Cardiac fibroblast (primary cell): ENCODE measurements at regions not wholly inside any gene's neighbourhood (a gene's known extent, or its start where the extent isn't known, plus 50 kb on each side); places are given as distances from the start of the nearest gene placed in this dataset.

Experiments used
- DNase-seq, 2 donors: peaks; one replicate each; pipeline versions ENCODE4 v3.0.0 to v3.0.0-alpha.2; 2010; ENCODE audit warnings: low read depth in 2 of 2
- H3K4me3 ChIP-seq, 2 donors: replicated peaks in 1 of 2; 1 replicate in 1 of 2; 2 replicates in 1 of 2; pipeline ENCODE4 v1.5.1; 2011; ENCODE audit warnings: low read depth in 2 of 2, low read length in 2 of 2, mild to moderate bottlenecking in 2 of 2, moderate library complexity in 1 of 2
- TF ChIP-seq, protein P1 (sequence below): IDR thresholded peaks from one replicate; pipeline ENCODE4 v1.5.1; 2011; ENCODE audit warnings: low read depth, mild to moderate bottlenecking, low read length, inconsistent platforms

DNA sequence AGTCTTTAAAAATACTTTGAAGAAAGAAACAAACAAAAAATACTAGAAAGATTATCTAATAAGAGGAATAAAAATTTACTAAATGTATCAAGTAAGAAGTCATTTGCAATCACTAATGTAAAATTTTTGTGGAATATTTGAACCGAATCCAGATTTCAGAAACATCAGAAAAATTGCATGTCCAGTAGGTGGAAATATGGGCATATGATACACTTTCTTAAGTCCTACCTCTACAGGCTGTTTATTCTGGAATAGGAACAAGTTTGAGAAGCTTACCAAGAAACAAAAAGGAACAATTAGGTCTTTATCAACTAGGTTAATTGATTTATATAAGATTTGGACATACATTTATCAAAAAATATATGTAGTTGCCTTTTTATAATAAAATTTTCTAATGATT, 292.9 kb upstream of the ROBO1 start:
- no peak overlapping the region for H3K4me3 ChIP-seq
- TF ChIP-seq, protein P1, sequence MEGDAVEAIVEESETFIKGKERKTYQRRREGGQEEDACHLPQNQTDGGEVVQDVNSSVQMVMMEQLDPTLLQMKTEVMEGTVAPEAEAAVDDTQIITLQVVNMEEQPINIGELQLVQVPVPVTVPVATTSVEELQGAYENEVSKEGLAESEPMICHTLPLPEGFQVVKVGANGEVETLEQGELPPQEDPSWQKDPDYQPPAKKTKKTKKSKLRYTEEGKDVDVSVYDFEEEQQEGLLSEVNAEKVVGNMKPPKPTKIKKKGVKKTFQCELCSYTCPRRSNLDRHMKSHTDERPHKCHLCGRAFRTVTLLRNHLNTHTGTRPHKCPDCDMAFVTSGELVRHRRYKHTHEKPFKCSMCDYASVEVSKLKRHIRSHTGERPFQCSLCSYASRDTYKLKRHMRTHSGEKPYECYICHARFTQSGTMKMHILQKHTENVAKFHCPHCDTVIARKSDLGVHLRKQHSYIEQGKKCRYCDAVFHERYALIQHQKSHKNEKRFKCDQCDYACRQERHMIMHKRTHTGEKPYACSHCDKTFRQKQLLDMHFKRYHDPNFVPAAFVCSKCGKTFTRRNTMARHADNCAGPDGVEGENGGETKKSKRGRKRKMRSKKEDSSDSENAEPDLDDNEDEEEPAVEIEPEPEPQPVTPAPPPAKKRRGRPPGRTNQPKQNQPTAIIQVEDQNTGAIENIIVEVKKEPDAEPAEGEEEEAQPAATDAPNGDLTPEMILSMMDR = no peak
- peak; percentile 24 to 28 for DNase-seq

DNA sequence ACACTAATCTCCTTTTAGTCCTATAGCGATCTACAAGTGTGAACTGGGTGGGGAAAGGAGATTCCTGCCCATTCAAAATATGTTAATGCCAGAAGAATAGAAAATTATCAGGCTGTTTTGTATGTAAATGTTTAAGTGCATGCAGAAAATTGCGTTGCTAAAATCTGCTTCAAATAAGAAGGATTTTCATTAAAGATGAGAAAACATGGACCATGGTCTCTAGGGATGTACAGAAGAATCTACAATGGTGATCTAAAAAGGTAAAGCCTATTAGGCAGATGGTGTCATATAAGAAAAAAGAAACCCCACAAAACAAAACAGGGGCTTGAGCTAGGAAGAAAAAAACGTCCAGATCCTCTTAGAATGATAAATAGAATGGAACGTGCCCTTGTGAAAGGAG, 287.5 kb upstream of the ROBO1 start:
- TF ChIP-seq, protein P1 = no peak
- H3K4me3 ChIP-seq = no peak overlapping the region
- DNase-seq = no peak

DNA sequence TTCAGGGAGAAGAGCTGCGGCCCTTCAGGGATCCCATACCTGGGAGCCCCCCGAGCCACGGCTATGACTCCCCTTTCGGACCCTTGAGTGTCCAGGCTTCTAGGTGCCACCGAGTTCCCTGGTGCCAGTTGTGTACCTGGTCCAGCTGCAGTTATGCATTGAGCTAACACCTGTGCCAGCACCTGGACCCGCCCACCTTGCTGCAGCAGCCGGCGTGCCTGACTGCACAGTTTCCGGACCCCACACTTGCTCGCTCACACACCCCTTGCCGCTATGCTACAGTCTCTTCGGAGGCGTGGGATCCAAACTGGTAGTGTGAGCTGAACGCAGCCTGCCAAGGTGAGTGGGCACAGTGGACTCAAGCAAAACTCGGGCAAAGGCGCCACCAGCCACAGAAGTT, 284.5 kb upstream of the ROBO1 start:
- TF ChIP-seq, protein P1 = no peak
- no peak overlapping the region for H3K4me3 ChIP-seq
- no peak for DNase-seq

DNA sequence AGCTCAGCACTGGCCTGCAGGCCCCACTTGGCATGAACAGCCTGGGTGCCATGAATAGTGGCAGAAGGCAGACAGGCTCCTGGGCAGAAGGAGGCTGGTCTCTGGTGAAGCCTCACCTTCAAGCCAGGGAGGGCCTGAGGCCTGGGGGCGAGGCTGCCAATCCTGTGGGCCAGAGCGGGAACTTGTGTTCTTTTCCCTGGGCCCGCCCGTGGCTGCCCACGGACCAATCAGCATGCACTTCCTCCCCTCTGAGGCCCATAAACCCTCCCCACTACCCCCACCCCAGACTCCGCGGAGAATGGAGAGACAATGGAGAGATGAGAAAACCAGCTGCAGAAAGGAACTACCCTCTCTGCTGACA, 283.8 kb upstream of the ROBO1 start:
- H3K4me3 ChIP-seq = no peak overlapping the region
- DNase-seq = no peak
- TF ChIP-seq, protein P1 = no peak

DNA sequence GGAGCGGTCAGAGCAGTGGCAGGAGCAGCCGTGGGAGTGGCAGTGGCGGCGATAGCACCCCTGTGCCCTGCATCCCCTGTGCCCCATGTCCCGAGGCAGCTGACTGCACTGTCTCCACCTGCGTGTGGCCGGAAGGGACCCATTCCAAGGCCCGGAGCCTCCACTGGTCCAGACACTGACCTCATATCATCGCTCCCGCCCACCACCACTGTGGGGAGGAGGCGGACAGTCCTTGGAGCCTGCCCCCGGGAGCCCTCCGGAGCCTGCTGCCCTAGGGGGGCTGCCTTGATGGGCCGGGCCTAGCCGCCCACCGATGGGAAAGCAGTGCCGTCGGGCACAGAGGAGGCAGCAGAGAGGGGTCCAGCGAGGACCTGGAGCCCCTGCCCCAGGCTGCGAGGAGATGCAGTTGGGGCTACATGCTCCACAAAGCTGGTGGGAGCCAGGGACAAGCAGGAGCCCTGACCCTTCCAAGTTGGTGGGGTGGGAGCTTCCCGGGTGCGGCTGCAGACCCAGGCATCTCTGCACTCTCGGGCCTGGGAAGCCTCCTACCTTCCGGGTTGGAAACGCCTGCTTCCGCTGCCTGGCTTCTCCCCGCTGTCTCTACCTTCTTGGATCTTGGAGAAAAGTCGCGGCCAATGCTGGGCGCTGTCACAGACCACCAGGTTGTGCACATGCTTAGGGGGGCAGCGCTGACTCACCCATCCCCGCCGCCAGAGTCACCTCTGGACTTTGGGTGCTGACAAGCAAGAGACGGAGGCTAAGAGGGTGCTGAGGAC, 283.2 kb upstream of the ROBO1 start:
- no peak for DNase-seq
- H3K4me3 ChIP-seq = no peak overlapping the region

DNA sequence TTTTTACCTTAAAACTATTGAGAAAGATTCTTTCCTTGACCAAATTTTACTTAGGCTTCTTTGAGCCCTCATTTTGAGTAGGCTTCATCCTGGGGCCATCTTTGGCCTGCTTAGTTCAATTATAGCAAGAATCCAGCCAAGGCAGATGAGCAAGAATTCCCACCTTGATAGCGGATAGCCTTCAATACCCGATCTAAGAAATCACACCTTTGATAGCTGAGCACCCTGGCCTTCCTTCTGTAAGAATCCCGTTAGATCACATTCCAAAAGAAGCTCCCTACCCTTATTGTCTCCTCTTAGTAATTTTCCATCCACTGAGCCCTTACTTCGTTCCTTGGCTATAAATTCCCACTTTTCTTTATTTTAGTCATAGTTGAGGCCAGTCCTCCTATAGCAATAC, 275.4 kb upstream of the ROBO1 start:
- TF ChIP-seq, protein P1 = no peak
- H3K4me3 ChIP-seq = no peak overlapping the region
- DNase-seq = no peak

More for the DNA sequence above, 283.2 kb upstream of the ROBO1 start:
- TF ChIP-seq, protein P1 = no peak

DNA sequence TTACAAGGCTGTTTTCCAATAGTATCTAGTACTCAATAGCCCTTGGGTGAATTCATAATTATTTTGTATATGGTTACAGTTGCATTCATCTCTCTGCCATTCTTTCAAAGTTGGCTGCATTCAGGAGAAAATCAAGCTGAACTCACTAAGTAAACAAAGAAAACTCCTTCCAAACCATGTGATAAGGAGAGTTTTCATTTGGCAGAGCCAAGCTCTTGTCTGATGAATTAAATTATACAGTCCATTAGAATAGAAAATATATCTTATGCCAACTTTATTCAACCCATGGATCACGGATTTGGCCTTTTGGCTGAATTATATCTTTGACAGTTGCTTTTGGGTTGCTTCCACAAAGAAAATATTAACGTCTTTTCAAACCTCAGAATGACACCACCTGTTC, 272.3 kb upstream of the ROBO1 start:
- DNase-seq = no peak
- H3K4me3 ChIP-seq = no peak overlapping the region
- TF ChIP-seq, protein P1 = no peak
